ENCODE measurements at regions not wholly inside any gene's neighbourhood (a gene's known extent, or its start where the extent isn't known, plus 50 kb on each side); places are given as distances from the start of the nearest gene placed in this dataset.

DNA sequence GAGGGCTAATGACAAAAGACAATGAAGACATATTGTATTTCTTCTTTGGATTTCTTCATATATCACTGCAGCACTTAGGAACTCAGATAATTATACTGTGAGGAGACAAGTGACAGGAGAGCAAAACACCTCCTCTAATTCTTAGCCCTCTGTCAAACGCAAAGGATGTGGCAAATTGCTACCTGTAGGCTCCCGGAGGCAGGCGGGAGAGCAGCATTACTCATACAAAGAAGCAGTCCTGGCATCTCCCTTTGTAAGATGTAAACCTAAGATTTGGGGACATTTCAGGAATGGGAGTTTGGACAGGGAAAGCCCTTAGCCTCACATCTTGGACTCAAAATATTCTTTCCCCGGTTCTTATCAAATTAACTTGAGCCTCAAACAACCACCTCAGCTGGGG lies 460.8 kb downstream of the SOX2 start:
- DNase-seq (ENCODE audit: low spot score) (no peak), ATAC-seq (ENCODE audit: low FRiP score) (no peak)
- TF ChIP-seq, protein P1, sequence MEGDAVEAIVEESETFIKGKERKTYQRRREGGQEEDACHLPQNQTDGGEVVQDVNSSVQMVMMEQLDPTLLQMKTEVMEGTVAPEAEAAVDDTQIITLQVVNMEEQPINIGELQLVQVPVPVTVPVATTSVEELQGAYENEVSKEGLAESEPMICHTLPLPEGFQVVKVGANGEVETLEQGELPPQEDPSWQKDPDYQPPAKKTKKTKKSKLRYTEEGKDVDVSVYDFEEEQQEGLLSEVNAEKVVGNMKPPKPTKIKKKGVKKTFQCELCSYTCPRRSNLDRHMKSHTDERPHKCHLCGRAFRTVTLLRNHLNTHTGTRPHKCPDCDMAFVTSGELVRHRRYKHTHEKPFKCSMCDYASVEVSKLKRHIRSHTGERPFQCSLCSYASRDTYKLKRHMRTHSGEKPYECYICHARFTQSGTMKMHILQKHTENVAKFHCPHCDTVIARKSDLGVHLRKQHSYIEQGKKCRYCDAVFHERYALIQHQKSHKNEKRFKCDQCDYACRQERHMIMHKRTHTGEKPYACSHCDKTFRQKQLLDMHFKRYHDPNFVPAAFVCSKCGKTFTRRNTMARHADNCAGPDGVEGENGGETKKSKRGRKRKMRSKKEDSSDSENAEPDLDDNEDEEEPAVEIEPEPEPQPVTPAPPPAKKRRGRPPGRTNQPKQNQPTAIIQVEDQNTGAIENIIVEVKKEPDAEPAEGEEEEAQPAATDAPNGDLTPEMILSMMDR (IDR thresholded peaks at IDR 0.05), result no peak

DNA sequence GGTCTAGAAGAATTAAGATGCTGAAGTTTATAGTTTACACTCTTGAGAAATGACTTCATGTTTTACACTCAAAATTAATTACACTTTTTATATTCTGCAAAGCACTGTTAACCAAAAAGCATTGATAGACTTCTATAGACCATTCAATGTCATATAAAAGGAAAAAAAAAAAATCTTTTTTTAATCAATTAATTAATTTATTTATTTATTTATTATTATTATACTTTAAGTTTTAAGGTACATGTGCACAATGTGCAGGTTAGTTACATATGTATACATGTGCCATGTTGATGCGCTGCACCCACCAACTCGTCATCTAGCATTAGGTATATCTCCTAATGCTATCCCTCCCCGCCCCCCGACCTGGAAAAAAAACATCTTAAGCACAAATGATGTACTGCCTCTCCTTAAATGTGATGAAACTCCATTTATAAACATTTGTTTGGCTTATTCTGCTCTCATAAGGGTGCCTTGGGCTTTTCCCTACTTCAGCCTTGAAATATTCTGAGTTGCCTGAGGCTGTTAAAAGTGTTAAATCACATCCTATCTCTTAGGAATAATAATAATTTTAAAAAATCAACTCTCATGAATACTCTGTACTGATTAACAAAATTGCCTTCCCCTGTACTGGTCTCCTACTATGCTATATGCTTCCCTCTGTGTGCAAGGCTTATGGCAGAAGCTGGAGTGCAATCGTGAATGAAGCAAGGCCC lies 466.9 kb downstream of the SOX2 start:
- ATAC-seq (ENCODE audit: low FRiP score), result no peak
- TF ChIP-seq, protein P1 (IDR thresholded peaks at IDR 0.05), result no peak
- DNase-seq (ENCODE audit: low spot score), result no peak

DNA sequence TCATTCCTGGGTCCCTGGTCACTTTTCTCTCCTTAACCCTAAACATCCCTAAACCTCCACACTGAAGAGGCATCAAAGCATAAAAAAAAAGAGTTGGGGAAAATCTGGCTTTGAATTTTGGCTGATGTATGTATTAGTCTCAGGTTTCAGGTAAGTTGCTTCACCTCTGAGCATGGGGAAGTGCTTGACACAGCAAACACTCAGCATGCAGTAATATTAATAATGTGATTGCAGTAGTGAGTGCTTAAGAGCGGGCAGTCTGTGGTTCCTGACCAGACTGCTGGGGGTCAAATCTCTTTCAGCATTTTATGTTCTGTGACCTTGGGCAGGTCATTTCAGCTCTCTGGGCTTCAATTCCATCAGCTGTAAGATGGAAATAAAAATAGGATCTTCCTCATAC lies 467.9 kb downstream of the SOX2 start:
- TF ChIP-seq, protein P1 (IDR thresholded peaks at IDR 0.05), result no peak
- DNase-seq (ENCODE audit: low spot score) (no peak), ATAC-seq (ENCODE audit: low FRiP score) (no peak)

DNA sequence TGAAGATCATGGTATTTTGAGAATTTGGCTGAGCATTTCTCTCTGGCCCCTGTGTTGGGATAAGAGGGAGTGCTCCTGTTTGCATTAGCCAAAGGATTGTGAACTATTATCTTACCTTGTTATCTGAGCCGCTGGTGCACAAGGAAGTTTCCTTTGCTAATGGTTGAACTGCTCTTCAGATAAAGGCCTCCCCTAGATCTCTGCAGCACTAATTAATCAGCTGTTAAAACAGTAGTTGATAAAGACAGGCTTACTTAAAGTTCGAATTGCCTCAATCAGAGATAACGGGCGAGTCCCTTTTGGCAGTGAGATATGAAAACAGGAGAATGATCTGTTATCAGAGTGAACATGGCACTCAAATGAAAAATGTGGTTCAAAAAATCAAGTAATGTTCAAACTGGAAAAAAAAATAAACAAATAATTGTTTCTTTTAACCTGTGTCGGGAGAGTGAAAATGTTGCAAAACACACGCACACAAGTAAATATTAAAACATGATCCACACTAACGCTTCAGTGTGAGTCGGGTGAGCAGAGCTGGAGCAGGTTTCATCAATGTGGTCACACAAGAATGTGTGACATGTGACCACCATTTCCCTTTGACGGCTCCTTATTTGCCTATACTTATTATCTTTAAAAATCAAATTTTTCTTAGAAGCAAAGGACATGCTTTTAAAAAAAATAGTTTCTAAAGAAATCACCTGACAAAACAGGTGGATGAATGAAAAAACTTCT lies 469.1 kb downstream of the SOX2 start:
- ATAC-seq (ENCODE audit: low FRiP score), result no peak
- TF ChIP-seq, protein P1 (IDR thresholded peaks at IDR 0.05), result no peak
- no peak for DNase-seq (ENCODE audit: low spot score)

DNA sequence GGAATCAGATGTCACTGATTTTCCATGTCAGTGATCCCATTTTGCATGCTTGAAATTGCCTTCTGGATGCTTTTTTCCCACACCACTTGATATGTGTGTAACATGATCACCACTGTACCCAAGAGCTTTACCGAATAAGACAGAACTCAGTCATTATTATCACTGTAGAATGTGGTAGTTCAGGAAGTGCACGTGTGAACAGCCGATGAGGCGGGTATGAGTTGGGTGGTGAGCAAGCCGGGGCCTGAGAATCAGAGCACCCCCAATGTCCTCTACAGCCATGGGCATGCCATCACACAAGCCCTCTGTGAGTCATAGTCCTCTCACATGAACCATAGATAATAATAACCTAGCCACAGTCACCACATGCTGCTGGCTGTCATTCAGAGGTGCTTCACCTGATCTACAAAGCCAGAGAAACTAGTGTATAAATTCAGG lies 470.8 kb downstream of the SOX2 start:
- ATAC-seq (ENCODE audit: low FRiP score), result no peak
- DNase-seq (ENCODE audit: low spot score), result no peak
- TF ChIP-seq, protein P1 (IDR thresholded peaks at IDR 0.05), result no peak

DNA sequence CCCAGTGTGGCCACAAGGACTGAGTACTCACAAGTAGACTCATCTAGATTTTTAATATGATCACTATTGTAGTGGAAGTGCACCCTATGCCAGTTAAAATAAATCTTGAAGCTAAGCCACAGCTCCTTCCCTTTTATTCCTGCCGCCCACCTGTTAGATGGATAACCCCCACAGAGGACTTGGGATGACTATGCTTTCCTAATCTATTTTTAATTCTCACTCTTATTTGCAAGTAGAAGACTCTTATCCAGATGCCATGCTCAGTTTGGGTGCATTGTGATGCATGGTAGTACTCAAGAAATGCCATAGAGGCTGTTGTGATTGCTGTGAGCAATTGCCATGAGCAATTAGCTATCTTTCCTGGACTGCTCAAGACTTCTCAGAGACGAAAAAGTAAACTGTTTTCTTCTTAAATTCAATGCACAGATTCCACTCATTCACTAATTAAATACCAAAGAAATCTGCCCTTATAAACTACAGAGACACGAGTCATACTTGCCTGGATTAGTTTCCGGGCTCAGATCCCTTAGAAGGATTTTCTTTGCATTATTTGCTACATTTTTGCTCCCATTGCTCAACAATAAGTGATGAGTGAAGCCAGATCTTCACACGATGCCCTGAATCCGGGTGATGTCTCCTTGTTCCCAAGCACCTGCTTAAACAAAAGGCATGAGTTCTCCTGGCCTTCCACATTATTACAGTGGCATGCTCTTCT lies 472.1 kb downstream of the SOX2 start:
- TF ChIP-seq, protein P1 (IDR thresholded peaks at IDR 0.05), result no peak
- DNase-seq (ENCODE audit: low spot score) (no peak), ATAC-seq (ENCODE audit: low FRiP score) (no peak)
